HFF-Myc (cell line): ENCODE measurements at regions not wholly inside any gene's neighbourhood (a gene's known extent, or its start where the extent isn't known, plus 50 kb on each side); places are given as distances from the start of the nearest gene placed in this dataset.

Source experiments
- DNase-seq: peaks from one replicate; pipeline ENCODE4 v3.0.0-alpha.2; 2011; ENCODE audit warnings: low read depth; ENCODE audit errors: extremely low read depth
- H3K4me3 ChIP-seq: replicated peaks from 2 replicates; pipeline ENCODE4 v1.5.1; 2011; ENCODE audit warnings: low read depth, mild to moderate bottlenecking, control low read depth, low read length
- CTCF ChIP-seq: IDR thresholded peaks from 2 replicates; pipeline ENCODE4 v1.5.1; 2012; ENCODE audit warnings: mild to moderate bottlenecking, low read depth, low read length, control low read depth; ENCODE audit errors: missing control alignments

GRCh38 chr2:161075701-161076100 is 84.5 kb upstream of the TANK start:
- no peak for DNase-seq
- TF ChIP-seq CTCF, result no peak
- no peak overlapping the region for H3K4me3 ChIP-seq

GRCh38 chr2:161076936-161077335 is 83.3 kb upstream of the TANK start:
- H3K4me3 ChIP-seq, result no peak overlapping the region
- DNase-seq, result no peak
- no peak for TF ChIP-seq CTCF

- DNase-seq, result no peak
- H3K4me3 ChIP-seq, result no peak overlapping the region
- TF ChIP-seq CTCF, result no peak
Observed at GRCh38 chr2:161077367-161078210, 82.6 kb upstream of the TANK start.

GRCh38 chr2:161078211-161078539 is 82.1 kb upstream of the TANK start:
- H3K4me3 ChIP-seq, result no peak overlapping the region
- no peak for DNase-seq
- no peak for TF ChIP-seq CTCF

GRCh38 chr2:161085149-161085548 is 75.1 kb upstream of the TANK start:
- H3K4me3 ChIP-seq, result no peak overlapping the region
- no peak for TF ChIP-seq CTCF
- no peak for DNase-seq

GRCh38 chr2:161088658-161089350 is 71.4 kb upstream of the TANK start:
- H3K4me3 ChIP-seq, result no peak overlapping the region
- no peak for DNase-seq

More at GRCh38 chr2:161088658-161089350, 71.4 kb upstream of the TANK start:
- no peak for TF ChIP-seq CTCF
